MG63 (cell line): ENCODE measurements at regions not wholly inside any gene's neighbourhood (a gene's known extent, or its start where the extent isn't known, plus 50 kb on each side); places are given as distances from the start of the nearest gene placed in this dataset.

ENCODE experiments used
- DNase-seq: peaks from one replicate; pipeline ENCODE4 v3.0.0-alpha.2; 2020
- H3K27me3 ChIP-seq: fragments of 250-450 bp; sonication (Bioruptor Pico); 2 replicates; pipeline ENCODE4 v1.5.1; 2020; ENCODE audit warnings: mild to moderate bottlenecking, moderate library complexity
- H3K36me3 ChIP-seq: fragments of 250-450 bp; sonication (Bioruptor Pico); 2 replicates; pipeline ENCODE4 v1.5.1; 2020; ENCODE audit warnings: mild to moderate bottlenecking, moderate library complexity
- H3K4me3 ChIP-seq: fragments of 250-450 bp; sonication (Bioruptor Pico); 2 replicates; pipeline ENCODE4 v1.5.1; 2020; ENCODE audit warnings: mild to moderate bottlenecking, moderate library complexity
- H3K9me3 ChIP-seq: fragments of 250-450 bp; sonication (Bioruptor Pico); 2 replicates; pipeline ENCODE4 v1.5.1; 2020; ENCODE audit warnings: mild to moderate bottlenecking, moderate library complexity

GRCh38 chr7:125675169-125675568, 745.5 kb upstream of the POT1 start:
- Histone ChIP-seq H3K4me3 (no peak overlapping the region), H3K36me3 (no peaks in the 10 kb centered on the region), H3K27me3 (no peaks in the 10 kb centered on the region), H3K9me3 (no peaks in the 10 kb centered on the region)
- no peak for DNase-seq

- Histone ChIP-seq H3K36me3 (no peaks in the 10 kb centered on the region), H3K4me3 (no peak overlapping the region), H3K27me3 (no peaks in the 10 kb centered on the region), H3K9me3 (no peaks in the 10 kb centered on the region)
- no peak for DNase-seq
Measured at GRCh38 chr7:125670926-125671572, 741.4 kb upstream of the POT1 start.

GRCh38 chr7:125668321-125668993, 738.8 kb upstream of the POT1 start:
- DNase-seq, result no peak
- Histone ChIP-seq H3K36me3 (no peaks in the 10 kb centered on the region), H3K27me3 (no peaks in the 10 kb centered on the region), H3K4me3 (no peak overlapping the region), H3K9me3 (no peaks in the 10 kb centered on the region)

GRCh38 chr7:125664625-125665024, 735.0 kb upstream of the POT1 start:
- H3K36me3 ChIP-seq, result no peaks in the 10 kb centered on the region
- H3K4me3 ChIP-seq, result no peak overlapping the region
- DNase-seq, result no peak
- H3K27me3 ChIP-seq, result no peaks in the 10 kb centered on the region
- H3K9me3 ChIP-seq, result no peaks in the 10 kb centered on the region

- Histone ChIP-seq H3K4me3 (no peak overlapping the region), H3K27me3 (no peaks in the 10 kb centered on the region)
Measured at GRCh38 chr7:125663961-125664360, 734.3 kb upstream of the POT1 start.

GRCh38 chr7:125661677-125662076, 732.1 kb upstream of the POT1 start:
- Histone ChIP-seq H3K4me3 (no peak overlapping the region), H3K9me3 (no peaks in the 10 kb centered on the region), H3K27me3 (no peaks in the 10 kb centered on the region), H3K36me3 (no peaks in the 10 kb centered on the region)
- no peak for DNase-seq

More at GRCh38 chr7:125663961-125664360, 734.3 kb upstream of the POT1 start:
- Histone ChIP-seq H3K36me3 (no peaks in the 10 kb centered on the region), H3K9me3 (no peaks in the 10 kb centered on the region)
- DNase-seq, result no peak

GRCh38 chr7:125661006-125661405, 731.4 kb upstream of the POT1 start:
- no peak overlapping the region for H3K4me3 ChIP-seq
- H3K27me3 ChIP-seq, result no peaks in the 10 kb centered on the region
- H3K9me3 ChIP-seq, result no peaks in the 10 kb centered on the region
- DNase-seq, result no peak
- no peaks in the 10 kb centered on the region for H3K36me3 ChIP-seq

- no peaks in the 10 kb centered on the region for H3K36me3 ChIP-seq
- no peak for DNase-seq
- no peak overlapping the region for H3K4me3 ChIP-seq
- no peaks in the 10 kb centered on the region for H3K9me3 ChIP-seq
- no peaks in the 10 kb centered on the region for H3K27me3 ChIP-seq
Measured at GRCh38 chr7:125654076-125654475, 724.5 kb upstream of the POT1 start.

GRCh38 chr7:125651823-125652528, 722.4 kb upstream of the POT1 start:
- DNase-seq, result no peak
- no peak overlapping the region for H3K4me3 ChIP-seq
- no peaks in the 10 kb centered on the region for H3K27me3 ChIP-seq
- H3K9me3 ChIP-seq, result no peaks in the 10 kb centered on the region
- H3K36me3 ChIP-seq, result no peaks in the 10 kb centered on the region

GRCh38 chr7:125648543-125648942, 718.9 kb upstream of the POT1 start:
- Histone ChIP-seq H3K4me3 (no peak overlapping the region), H3K9me3 (no peaks in the 10 kb centered on the region), H3K36me3 (no peaks in the 10 kb centered on the region), H3K27me3 (no peaks in the 10 kb centered on the region)
- DNase-seq, result no peak

GRCh38 chr7:125645770-125646169, 716.1 kb upstream of the POT1 start:
- no peaks in the 10 kb centered on the region for H3K9me3 ChIP-seq
- no peak overlapping the region for H3K4me3 ChIP-seq
- DNase-seq, result no peak
- H3K36me3 ChIP-seq, result no peaks in the 10 kb centered on the region
- no peaks in the 10 kb centered on the region for H3K27me3 ChIP-seq

- no peaks in the 10 kb centered on the region for H3K36me3 ChIP-seq
- DNase-seq, result no peak
- H3K4me3 ChIP-seq, result no peak overlapping the region
- H3K9me3 ChIP-seq, result no peaks in the 10 kb centered on the region
- no peaks in the 10 kb centered on the region for H3K27me3 ChIP-seq
Measured at GRCh38 chr7:125644109-125644508, 714.5 kb upstream of the POT1 start.

- DNase-seq, result no peak
- Histone ChIP-seq H3K36me3 (no peaks in the 10 kb centered on the region), H3K4me3 (no peak overlapping the region), H3K27me3 (no peaks in the 10 kb centered on the region), H3K9me3 (no peaks in the 10 kb centered on the region)
Measured at GRCh38 chr7:125643302-125643701, 713.7 kb upstream of the POT1 start.

- Histone ChIP-seq H3K9me3 (no peaks in the 10 kb centered on the region), H3K4me3 (no peak overlapping the region), H3K36me3 (no peaks in the 10 kb centered on the region), H3K27me3 (no peaks in the 10 kb centered on the region)
- DNase-seq, result no peak
Measured at GRCh38 chr7:125641884-125642283, 712.3 kb upstream of the POT1 start.

GRCh38 chr7:125636320-125636962, 706.8 kb upstream of the POT1 start:
- Histone ChIP-seq H3K9me3 (no peaks in the 10 kb centered on the region), H3K27me3 (no peaks in the 10 kb centered on the region), H3K4me3 (no peak overlapping the region), H3K36me3 (no peaks in the 10 kb centered on the region)
- DNase-seq, result no peak

GRCh38 chr7:125618516-125618915, 688.9 kb upstream of the POT1 start:
- Histone ChIP-seq H3K36me3 (no peaks in the 10 kb centered on the region), H3K4me3 (no peak overlapping the region), H3K27me3 (no peaks in the 10 kb centered on the region), H3K9me3 (no peaks in the 10 kb centered on the region)
- DNase-seq, result no peak

GRCh38 chr7:125611582-125611981, 682.0 kb upstream of the POT1 start:
- Histone ChIP-seq H3K4me3 (no peak overlapping the region), H3K36me3 (no peaks in the 10 kb centered on the region), H3K27me3 (no peaks in the 10 kb centered on the region), H3K9me3 (no peaks in the 10 kb centered on the region)
- DNase-seq, result no peak
